WTC11 (cell line): ENCODE measurements at regions not wholly inside any gene's neighbourhood (a gene's known extent, or its start where the extent isn't known, plus 50 kb on each side); places are given as distances from the start of the nearest gene placed in this dataset.

Experiments
- ATAC-seq: fragments of 200-7000 bp; cut with Tn5 transposase; 2 replicates; pipeline ENCODE4 v1.10.0; 2021; ENCODE audit warnings: mild to moderate bottlenecking, moderate library complexity
- CTCF ChIA-PET: fragments of 300-600 bp; sonication (Branson Sonifier 250); formaldehyde crosslinking; loops from one replicate; lab custom pipeline; 2021; ENCODE audit warnings: antibody characterized with exemption; lab: Charles Lee
- POLR2A ChIA-PET: fragments of 350-600 bp; sonication (Branson Sonifier 250); formaldehyde crosslinking; loops from one replicate; lab custom pipeline; 2021; ENCODE audit warnings: antibody characterized with exemption; lab: Charles Lee
- DNase-seq: peaks from one replicate; pipeline ENCODE4 v3.0.0; 2021; ENCODE audit warnings: low spot score
- H3K27ac Mint-ChIP-seq: 2 replicates; pipeline ENCODE4 v1.8.0; 2021; ENCODE audit warnings: mixed read lengths
- H3K27me3 Mint-ChIP-seq: 2 replicates; pipeline ENCODE4 v1.8.0; 2021; ENCODE audit warnings: low read depth, mild to moderate bottlenecking, moderate library complexity, mixed read lengths
- H3K36me3 Mint-ChIP-seq: 2 replicates; pipeline ENCODE4 v1.8.0; 2021; ENCODE audit warnings: mixed read lengths
- H3K4me1 Mint-ChIP-seq: 2 replicates; pipeline ENCODE4 v1.8.0; 2022; ENCODE audit warnings: mixed read lengths
- H3K4me3 Mint-ChIP-seq: 2 replicates; pipeline ENCODE4 v1.8.0; 2021; ENCODE audit warnings: mild to moderate bottlenecking, moderate library complexity, mixed read lengths
- H3K9me3 Mint-ChIP-seq: 2 replicates; pipeline ENCODE4 v1.8.0; 2021; ENCODE audit warnings: mixed read lengths
- ATF3 ChIP-seq: sonication (generic); formaldehyde crosslinking; conservative IDR thresholded peaks from 2 replicates; pipeline ENCODE4 v1.8.1; 2022; ENCODE audit warnings: mild to moderate bottlenecking, missing genetic modification reagents
- CREM ChIP-seq: sonication (generic); formaldehyde crosslinking; IDR thresholded peaks from 2 replicates; pipeline ENCODE4 v1.8.1; 2022; ENCODE audit warnings: mild to moderate bottlenecking, missing genetic modification reagents, moderate library complexity
- EMX1 ChIP-seq: fragments of 250-450 bp; sonication (Bioruptor Pico); IDR thresholded peaks from 2 replicates; pipeline ENCODE4 v1.8.0; 2021; ENCODE audit warnings: mild to moderate bottlenecking
- ERG ChIP-seq: fragments of 250-450 bp; sonication (Bioruptor Pico); IDR thresholded peaks from 2 replicates; pipeline ENCODE4 v1.8.0; 2021; ENCODE audit warnings: mild to moderate bottlenecking
- FOXJ3 ChIP-seq: sonication (generic); formaldehyde crosslinking; IDR thresholded peaks from 2 replicates; pipeline ENCODE4 v1.9.0; 2021; ENCODE audit warnings: missing genetic modification reagents, mild to moderate bottlenecking, borderline replicate concordance
- FOXP1 ChIP-seq: sonication (generic); formaldehyde crosslinking; IDR thresholded peaks from 2 replicates; pipeline ENCODE4 v1.8.0; 2022; ENCODE audit warnings: missing genetic modification reagents, mild to moderate bottlenecking, moderate library complexity, borderline replicate concordance
- HMGA2 ChIP-seq: fragments of 250-450 bp; sonication (Bioruptor Pico); IDR thresholded peaks from 2 replicates; pipeline ENCODE4 v1.4.0; 2021; ENCODE audit warnings: mild to moderate bottlenecking, moderate library complexity
- KAT7 ChIP-seq: sonication (generic); formaldehyde crosslinking; IDR thresholded peaks from 2 replicates; pipeline ENCODE4 v1.8.1; 2023; ENCODE audit warnings: missing genetic modification reagents, mild to moderate bottlenecking, borderline replicate concordance
- NFATC4 ChIP-seq: fragments of 250-450 bp; sonication (Bioruptor Pico); IDR thresholded peaks from 2 replicates; pipeline ENCODE4 v1.9.0; 2021; ENCODE audit warnings: mild to moderate bottlenecking
- OVOL2 ChIP-seq: fragments of 250-450 bp; sonication (Bioruptor Pico); IDR thresholded peaks from 2 replicates; pipeline ENCODE4 v1.9.0; 2021; ENCODE audit warnings: mild to moderate bottlenecking, borderline replicate concordance
- PRDM15 ChIP-seq: sonication (generic); formaldehyde crosslinking; IDR thresholded peaks from 2 replicates; pipeline ENCODE4 v1.8.0; 2022; ENCODE audit warnings: missing genetic modification reagents
- PRRX2 ChIP-seq: fragments of 250-450 bp; sonication (Bioruptor Pico); IDR thresholded peaks from 2 replicates; pipeline ENCODE4 v1.8.0; 2021; ENCODE audit warnings: mild to moderate bottlenecking
- SMAD3 ChIP-seq: sonication (generic); formaldehyde crosslinking; IDR thresholded peaks from 2 replicates; pipeline ENCODE4 v1.8.0; 2022; ENCODE audit warnings: missing genetic modification reagents, mild to moderate bottlenecking, borderline replicate concordance
- TEAD1 ChIP-seq: sonication (generic); formaldehyde crosslinking; IDR thresholded peaks from 2 replicates; pipeline ENCODE4 v1.8.0; 2022; ENCODE audit warnings: mild to moderate bottlenecking, missing genetic modification reagents
- TP53 ChIP-seq: sonication (generic); formaldehyde crosslinking; IDR thresholded peaks from 2 replicates; pipeline ENCODE4 v1.8.1; 2023; ENCODE audit warnings: mild to moderate bottlenecking, missing genetic modification reagents
- USF2 ChIP-seq: sonication (generic); formaldehyde crosslinking; IDR thresholded peaks from 2 replicates; pipeline ENCODE4 v1.8.1; 2023; ENCODE audit warnings: mild to moderate bottlenecking, missing genetic modification reagents, moderate library complexity
- ZNF121 ChIP-seq: sonication (generic); formaldehyde crosslinking; IDR thresholded peaks from 2 replicates; pipeline ENCODE4 v1.8.0; 2023; ENCODE audit warnings: missing genetic modification reagents
- ZNF138 ChIP-seq: sonication (generic); formaldehyde crosslinking; conservative IDR thresholded peaks from 2 replicates; pipeline ENCODE4 v1.8.1; 2022; ENCODE audit warnings: mild to moderate bottlenecking, moderate library complexity, missing genetic modification reagents
- ZNF317 ChIP-seq: sonication (generic); formaldehyde crosslinking; IDR thresholded peaks from 2 replicates; pipeline ENCODE4 v1.8.1; 2023; ENCODE audit warnings: low read depth, mild to moderate bottlenecking, moderate library complexity, missing genetic modification reagents, borderline replicate concordance
- ZNF416 ChIP-seq: fragments of 250-450 bp; sonication (Bioruptor Pico); IDR thresholded peaks from 2 replicates; pipeline ENCODE4 v1.9.0; 2021; ENCODE audit warnings: mild to moderate bottlenecking, inconsistent platforms
- ZNF671 ChIP-seq: fragments of 250-450 bp; sonication (Bioruptor Pico); IDR thresholded peaks from 2 replicates; pipeline ENCODE4 v1.8.0; 2021; ENCODE audit warnings: mild to moderate bottlenecking
- ZSCAN18 ChIP-seq: fragments of 250-450 bp; sonication (Bioruptor Pico); IDR thresholded peaks from 2 replicates; pipeline ENCODE4 v2.1.2; 2022; ENCODE audit warnings: mild to moderate bottlenecking, moderate library complexity

GRCh38 chr11:28621753-28622152 is 513.6 kb downstream of the METTL15 start:
- TF ChIP-seq USF2 (CRISPR knock-in tag) (no peak), EMX1 (CRISPR knock-in tag) (no peak), FOXP1 (CRISPR knock-in tag) (no peak), SMAD3 (CRISPR knock-in tag) (no peak), ZSCAN18 (CRISPR knock-in tag) (no peak), FOXJ3 (CRISPR knock-in tag) (no peak), ZNF317 (CRISPR knock-in tag) (no peak), ZNF416 (CRISPR knock-in tag) (no peak), TEAD1 (CRISPR knock-in tag) (no peak), HMGA2 (CRISPR knock-in tag) (no peak)
- H3K36me3 Mint-ChIP-seq = peaks cover 3% of the 10 kb centered on the region; the same call in 1 of the 2 replicates
- H3K9me3 Mint-ChIP-seq = peaks cover 17% of the 10 kb centered on the region
- H3K27me3 Mint-ChIP-seq = peaks cover 77% of the 10 kb centered on the region
- H3K4me3 Mint-ChIP-seq = no peak overlapping the region
- H3K27ac Mint-ChIP-seq = no peak overlapping the region
- ATAC-seq = no peak
- no peak for DNase-seq
- peaks cover 9% of the 10 kb centered on the region for H3K4me1 Mint-ChIP-seq
- POLR2A ChIA-PET = no interaction called here
- CTCF ChIA-PET = no interaction called here

- H3K36me3 Mint-ChIP-seq = peaks cover 3% of the 10 kb centered on the region; the same call in 1 of the 2 replicates
- no peak for ATAC-seq
- ChIA-PET CTCF (no interaction called here), POLR2A (no interaction called here)
- H3K4me3 Mint-ChIP-seq = no peak overlapping the region
- no peak for TF ChIP-seq PRDM15 (CRISPR knock-in tag)
- no peak for TF ChIP-seq ZNF138 (CRISPR knock-in tag)
- no peak for TF ChIP-seq NFATC4 (CRISPR knock-in tag)
- TF ChIP-seq ATF3 (CRISPR knock-in tag) = no peak
- TF ChIP-seq FOXP1 (CRISPR knock-in tag) = no peak
- no peak for TF ChIP-seq ZNF671 (CRISPR knock-in tag)
- TF ChIP-seq TP53 = no peak
- peaks cover 60% of the 10 kb centered on the region for H3K27me3 Mint-ChIP-seq
- peaks cover 20% of the 10 kb centered on the region for H3K9me3 Mint-ChIP-seq
- peaks cover 14% of the 10 kb centered on the region for H3K4me1 Mint-ChIP-seq
- H3K27ac Mint-ChIP-seq = no peak overlapping the region
- DNase-seq = no peak
Observed at GRCh38 chr11:28619846-28620540, 511.8 kb downstream of the METTL15 start.

- ChIA-PET CTCF (interaction anchor here (0.6 kb wide), 1 partner anchor 46 kb away, joined by 3 read pairs; no protein-coding TSS in a partner anchor), POLR2A (no interaction called here)
- Mint-ChIP-seq H3K9me3 (peaks cover 19% of the 10 kb centered on the region), H3K4me1 (peaks cover 14% of the 10 kb centered on the region), H3K27me3 (peaks cover 45% of the 10 kb centered on the region), H3K36me3 (0 out of 2 replicates have a peak, but pooled peaks cover 3% of the 10 kb centered on the region), H3K4me3 (no peak overlapping the region), H3K27ac (no peak overlapping the region)
- DNase-seq (no peak), ATAC-seq (no peak)
- TF ChIP-seq ZNF121 (CRISPR knock-in tag) (no peak), OVOL2 (no peak), ERG (CRISPR knock-in tag) (no peak), KAT7 (CRISPR knock-in tag) (no peak), CREM (no peak), PRRX2 (CRISPR knock-in tag) (no peak), ZNF138 (CRISPR knock-in tag) (no peak), PRDM15 (CRISPR knock-in tag) (no peak)
Observed at GRCh38 chr11:28618416-28618815, 510.2 kb downstream of the METTL15 start.
